Testis (tissue), 2 donors: ENCODE measurements at regions not wholly inside any gene's neighbourhood (a gene's known extent, or its start where the extent isn't known, plus 50 kb on each side); places are given as distances from the start of the nearest gene placed in this dataset.

Experiments used
- DNase-seq: peaks from one replicate; pipeline ENCODE4 v3.0.0-alpha.2; 2019
- H3K27ac ChIP-seq, 2 donors: fragments of 200-600 bp; sonication (generic); one replicate each; pipeline ENCODE4 v1.5.1; 2019
- H3K27me3 ChIP-seq: fragments of 200-600 bp; sonication (generic); one replicate; pipeline ENCODE4 v1.5.1; 2019
- H3K36me3 ChIP-seq: fragments of 200-600 bp; sonication (generic); one replicate; pipeline ENCODE4 v1.5.1; 2017; ENCODE audit warnings: low read depth; ENCODE audit errors: missing control alignments
- H3K4me1 ChIP-seq: fragments of 200-600 bp; sonication (generic); one replicate; pipeline ENCODE4 v1.5.1; 2019
- H3K4me3 ChIP-seq, 2 donors: fragments of 200-600 bp; sonication (generic); one replicate each; pipeline ENCODE4 v1.5.1; 2017 to 2019
- H3K9me3 ChIP-seq: fragments of 200-600 bp; sonication (generic); one replicate; pipeline ENCODE4 v1.5.1; 2017
- POLR2A ChIP-seq: fragments of 450-650 bp; IDR thresholded peaks from one replicate; pipeline ENCODE4 v1.6.1; 2017; ENCODE audit warnings: antibody characterized with exemption, mild to moderate bottlenecking, moderate library complexity
- WGBS, 2 donors: methylation state at CpG; one replicate each; pipeline ENCODE4 v1.1.5; 2018; 5-methylcytosine and 5-hydroxymethylcytosine counted together
- intact Hi-C: fragments of 100-400 bp; cut with DNase I; formaldehyde crosslinking; loops from one replicate; pipeline ENCODE4 v1.15.1; 2023; ENCODE audit warnings: low total_unique reads
- TF ChIP-seq, protein P1 (sequence below), 3 experiments: fragments of 450-650 bp in 2 of 3; fragments of 200-600 bp in 1 of 3; sonication (generic) in 1 of 3; IDR thresholded peaks; one replicate each; pipeline ENCODE4 v1.5.1; 2016 to 2019; ENCODE audit warnings: antibody characterized with exemption in 3 of 3, mild to moderate bottlenecking in 2 of 3, moderate library complexity in 1 of 3

DNA sequence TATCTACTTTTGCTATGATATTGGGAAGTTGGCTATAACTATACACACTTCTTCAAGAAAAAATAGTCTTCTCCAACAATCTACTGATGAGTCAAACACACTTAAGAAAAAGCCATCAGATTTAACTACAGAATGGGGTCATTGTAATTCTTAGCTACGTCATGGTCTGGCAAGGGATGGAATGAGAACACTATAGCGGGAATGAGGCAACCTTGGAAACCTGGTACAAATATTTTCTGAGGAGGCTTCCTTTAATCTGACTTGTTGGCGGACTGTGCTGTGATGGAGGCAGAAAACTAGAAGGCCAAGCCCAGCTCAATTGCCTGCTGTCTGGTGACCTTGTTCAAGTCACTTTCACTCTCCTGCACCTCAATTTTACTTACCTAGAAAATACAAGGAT is 586.8 kb upstream of the JAG1 start:
- no peak for DNase-seq
- Histone ChIP-seq H3K27me3 (no peaks in the 10 kb centered on the region), H3K4me3 (no peak overlapping the region), H3K9me3 (no peaks in the 10 kb centered on the region), H3K27ac (no peak overlapping the region), H3K4me1 (no peaks in the 10 kb centered on the region), H3K36me3 (no peaks in the 10 kb centered on the region)
- 76 to 89% methylated on average over 3 of the region's 3 CpGs for WGBS, 2 donors
- no peak for TF ChIP-seq POLR2A
- TF ChIP-seq, protein P1, sequence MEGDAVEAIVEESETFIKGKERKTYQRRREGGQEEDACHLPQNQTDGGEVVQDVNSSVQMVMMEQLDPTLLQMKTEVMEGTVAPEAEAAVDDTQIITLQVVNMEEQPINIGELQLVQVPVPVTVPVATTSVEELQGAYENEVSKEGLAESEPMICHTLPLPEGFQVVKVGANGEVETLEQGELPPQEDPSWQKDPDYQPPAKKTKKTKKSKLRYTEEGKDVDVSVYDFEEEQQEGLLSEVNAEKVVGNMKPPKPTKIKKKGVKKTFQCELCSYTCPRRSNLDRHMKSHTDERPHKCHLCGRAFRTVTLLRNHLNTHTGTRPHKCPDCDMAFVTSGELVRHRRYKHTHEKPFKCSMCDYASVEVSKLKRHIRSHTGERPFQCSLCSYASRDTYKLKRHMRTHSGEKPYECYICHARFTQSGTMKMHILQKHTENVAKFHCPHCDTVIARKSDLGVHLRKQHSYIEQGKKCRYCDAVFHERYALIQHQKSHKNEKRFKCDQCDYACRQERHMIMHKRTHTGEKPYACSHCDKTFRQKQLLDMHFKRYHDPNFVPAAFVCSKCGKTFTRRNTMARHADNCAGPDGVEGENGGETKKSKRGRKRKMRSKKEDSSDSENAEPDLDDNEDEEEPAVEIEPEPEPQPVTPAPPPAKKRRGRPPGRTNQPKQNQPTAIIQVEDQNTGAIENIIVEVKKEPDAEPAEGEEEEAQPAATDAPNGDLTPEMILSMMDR (IDR thresholded peaks at IDR 0.05): no peak
- intact Hi-C loops: no loop called here

DNA sequence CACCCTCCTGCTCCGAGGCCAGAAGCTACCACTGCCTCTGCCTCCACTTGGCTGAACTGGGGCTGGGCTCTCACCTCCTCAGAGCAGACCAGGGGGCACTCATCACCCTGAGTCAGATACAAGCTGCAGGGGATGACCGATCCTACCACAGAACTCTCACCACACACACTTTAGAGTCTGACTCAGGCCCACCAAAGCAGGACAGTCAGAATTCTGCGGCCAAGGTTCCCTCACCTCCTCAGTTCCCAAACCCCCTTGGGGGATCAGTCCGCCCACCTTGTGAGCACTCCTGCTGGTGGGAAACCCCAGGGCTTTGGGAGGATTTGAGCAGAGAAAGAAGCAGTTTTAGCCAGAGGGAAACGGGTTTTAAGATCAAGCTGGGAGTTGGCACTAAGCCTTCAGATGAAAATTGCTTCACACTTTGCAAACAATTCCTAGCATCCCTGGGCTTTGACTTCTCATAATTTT is 587.8 kb upstream of the JAG1 start:
- 85 to 90% methylated on average over 4 to 5 of the region's 5 CpGs for WGBS, 2 donors
- DNase-seq: no peak
- no peaks in the 10 kb centered on the region for H3K4me1 ChIP-seq
- TF ChIP-seq, protein P1 (IDR thresholded peaks at IDR 0.05): no peak
- TF ChIP-seq POLR2A: no peak
- H3K4me3 ChIP-seq: no peak overlapping the region
- intact Hi-C loops: no loop called here
- no peaks in the 10 kb centered on the region for H3K36me3 ChIP-seq
- no peaks in the 10 kb centered on the region for H3K9me3 ChIP-seq
- H3K27me3 ChIP-seq: no peaks in the 10 kb centered on the region
- H3K27ac ChIP-seq: no peak overlapping the region

- no peaks in the 10 kb centered on the region for H3K9me3 ChIP-seq
- no peaks in the 10 kb centered on the region for H3K4me1 ChIP-seq
- H3K27ac ChIP-seq: no peak overlapping the region
- 72 to 86% methylated on average over 3 of the region's 3 CpGs for WGBS, 2 donors
- intact Hi-C loops: no loop called here
- no peaks in the 10 kb centered on the region for H3K36me3 ChIP-seq
- TF ChIP-seq, protein P1 (IDR thresholded peaks at IDR 0.05): no peak
- H3K27me3 ChIP-seq: no peaks in the 10 kb centered on the region
- no peak overlapping the region for H3K4me3 ChIP-seq
- DNase-seq: no peak
Observed at GRCh38 chr20:11266571-11266970, 592.8 kb upstream of the JAG1 start.

DNA sequence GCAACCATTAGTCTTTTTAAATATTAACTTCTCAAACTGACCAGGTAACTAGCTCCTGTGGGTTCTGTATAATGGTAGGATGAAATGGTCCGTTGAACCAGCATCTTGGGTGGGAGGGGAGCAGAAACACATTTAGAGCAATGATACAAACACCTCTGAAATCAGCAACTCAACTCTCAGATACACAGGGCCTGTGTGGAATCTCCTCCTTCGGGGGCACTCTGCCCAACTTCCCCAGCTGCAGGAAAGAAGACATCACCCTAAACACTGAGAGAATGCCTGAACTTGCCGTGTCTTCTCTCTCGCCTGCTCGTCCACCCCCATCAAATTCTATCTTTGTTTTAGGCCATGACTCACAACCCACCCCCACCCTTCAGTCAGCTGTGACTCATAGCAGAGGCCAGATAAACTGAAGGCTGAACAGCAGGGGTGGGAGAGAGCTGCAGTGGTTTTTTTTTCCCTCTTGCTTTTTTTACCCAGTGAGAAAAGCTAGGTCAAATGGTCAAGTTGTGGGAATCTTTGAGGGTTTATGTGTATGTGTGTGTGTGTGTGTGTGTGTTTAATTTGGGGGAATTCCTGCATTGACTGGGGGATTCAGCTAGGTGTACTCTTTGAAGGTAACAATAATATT is 593.4 kb upstream of the JAG1 start:
- no peak overlapping the region for H3K4me3 ChIP-seq
- no peaks in the 10 kb centered on the region for H3K27me3 ChIP-seq
- no peaks in the 10 kb centered on the region for H3K36me3 ChIP-seq
- no peaks in the 10 kb centered on the region for H3K4me1 ChIP-seq
- no peaks in the 10 kb centered on the region for H3K9me3 ChIP-seq
- WGBS, 2 donors: 41 to 53% methylated on average over 5 of the region's 5 CpGs
- no peak overlapping the region for H3K27ac ChIP-seq
- intact Hi-C loops: no loop called here
- TF ChIP-seq, protein P1 (IDR thresholded peaks at IDR 0.05): no peak
- no peak for TF ChIP-seq POLR2A
- DNase-seq: no peak

DNA sequence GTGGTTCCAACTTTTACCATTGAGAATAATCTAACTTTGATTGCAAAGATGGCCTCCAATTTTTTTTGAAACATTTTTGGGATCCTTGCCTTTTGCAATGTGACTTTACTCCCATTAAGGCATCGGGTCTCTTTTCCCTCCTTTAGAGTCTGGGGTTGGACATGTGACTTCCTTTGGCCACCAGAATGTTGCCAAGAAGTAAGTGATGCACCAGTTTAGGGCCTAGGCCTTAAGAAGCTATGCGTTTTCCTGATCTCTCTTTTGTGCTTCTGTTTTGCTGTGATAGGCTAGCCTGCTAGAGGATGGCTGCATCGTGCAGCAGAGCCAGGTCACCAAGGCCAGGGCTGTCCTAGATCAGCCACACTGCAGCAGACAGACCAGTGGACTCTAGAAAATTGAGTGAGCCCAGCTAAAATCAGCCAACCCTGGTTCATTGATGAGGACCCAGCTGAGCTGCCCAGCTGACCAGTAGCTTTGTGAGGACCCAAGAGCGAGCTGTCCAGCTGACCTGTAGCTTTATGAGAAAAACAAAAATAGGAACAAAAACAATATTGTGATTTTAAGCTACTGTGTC is 594.0 kb upstream of the JAG1 start:
- H3K27me3 ChIP-seq: no peaks in the 10 kb centered on the region
- H3K4me1 ChIP-seq: no peaks in the 10 kb centered on the region
- H3K4me3 ChIP-seq: no peak overlapping the region
- no peak overlapping the region for H3K27ac ChIP-seq
- WGBS, 2 donors: 59 to 67% methylated on average over 4 of the region's 4 CpGs
- no peaks in the 10 kb centered on the region for H3K36me3 ChIP-seq
- DNase-seq: no peak
- intact Hi-C loops: no loop called here
- H3K9me3 ChIP-seq: no peaks in the 10 kb centered on the region
- TF ChIP-seq, protein P1 (IDR thresholded peaks at IDR 0.05): no peak
- no peak for TF ChIP-seq POLR2A
